Nephron (organoid): ENCODE measurements at regions not wholly inside any gene's neighbourhood (a gene's known extent, or its start where the extent isn't known, plus 50 kb on each side); places are given as distances from the start of the nearest gene placed in this dataset.
A peak's percentile ranks its signal among the peaks of the same experiment; 100 is the strongest.
"Not testable (repeated sequence)": the region's sequence is repeated elsewhere in the genome, so short reads cannot be mapped to it uniquely, and the experiment has no call there.

ENCODE experiments used
- H3K27ac Mint-ChIP-seq, 3 experiments: 2 replicates each; pipeline ENCODE4 v1.8.0; 2020; ENCODE audit warnings: mixed read lengths in 3 of 3, mild to moderate bottlenecking in 2 of 3, moderate library complexity in 1 of 3
- H3K27me3 Mint-ChIP-seq: 2 replicates; pipeline ENCODE4 v1.8.0; 2021; ENCODE audit warnings: low read depth, mild to moderate bottlenecking, moderate library complexity, mixed read lengths
- H3K36me3 Mint-ChIP-seq: 2 replicates; pipeline ENCODE4 v1.8.0; 2020; ENCODE audit warnings: low read depth, mixed read lengths
- H3K4me1 Mint-ChIP-seq: 2 replicates; pipeline ENCODE4 v1.8.0; 2020; ENCODE audit warnings: mixed read lengths
- H3K4me3 Mint-ChIP-seq, 3 experiments: 2 replicates each; pipeline ENCODE4 v1.8.0; 2020; ENCODE audit warnings: mild to moderate bottlenecking in 3 of 3, mixed read lengths in 3 of 3, moderate library complexity in 2 of 3
- H3K9me3 Mint-ChIP-seq: 2 replicates; pipeline ENCODE4 v1.8.0; 2020; ENCODE audit warnings: mixed read lengths
- TF ChIP-seq, protein P1 (sequence below), 3 experiments: fragments of 200-600 bp; sonication (generic); IDR thresholded peaks; one replicate each; pipeline ENCODE4 v1.5.0; 2021; ENCODE audit warnings: antibody characterized with exemption in 3 of 3; ENCODE audit not compliant: unreplicated experiment in 3 of 3

- H3K9me3 Mint-ChIP-seq: peaks cover 5% of the 10 kb centered on the region
- no peak overlapping the region for H3K27ac Mint-ChIP-seq
- H3K27me3 Mint-ChIP-seq: no peaks in the 10 kb centered on the region
- H3K4me3 Mint-ChIP-seq: no peak overlapping the region
- no peaks in the 10 kb centered on the region for H3K36me3 Mint-ChIP-seq
- TF ChIP-seq, protein P1, sequence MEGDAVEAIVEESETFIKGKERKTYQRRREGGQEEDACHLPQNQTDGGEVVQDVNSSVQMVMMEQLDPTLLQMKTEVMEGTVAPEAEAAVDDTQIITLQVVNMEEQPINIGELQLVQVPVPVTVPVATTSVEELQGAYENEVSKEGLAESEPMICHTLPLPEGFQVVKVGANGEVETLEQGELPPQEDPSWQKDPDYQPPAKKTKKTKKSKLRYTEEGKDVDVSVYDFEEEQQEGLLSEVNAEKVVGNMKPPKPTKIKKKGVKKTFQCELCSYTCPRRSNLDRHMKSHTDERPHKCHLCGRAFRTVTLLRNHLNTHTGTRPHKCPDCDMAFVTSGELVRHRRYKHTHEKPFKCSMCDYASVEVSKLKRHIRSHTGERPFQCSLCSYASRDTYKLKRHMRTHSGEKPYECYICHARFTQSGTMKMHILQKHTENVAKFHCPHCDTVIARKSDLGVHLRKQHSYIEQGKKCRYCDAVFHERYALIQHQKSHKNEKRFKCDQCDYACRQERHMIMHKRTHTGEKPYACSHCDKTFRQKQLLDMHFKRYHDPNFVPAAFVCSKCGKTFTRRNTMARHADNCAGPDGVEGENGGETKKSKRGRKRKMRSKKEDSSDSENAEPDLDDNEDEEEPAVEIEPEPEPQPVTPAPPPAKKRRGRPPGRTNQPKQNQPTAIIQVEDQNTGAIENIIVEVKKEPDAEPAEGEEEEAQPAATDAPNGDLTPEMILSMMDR (IDR thresholded peaks at IDR 0.05; ENCODE audit: unreplicated experiment in 3 of 3): no peak
- H3K4me1 Mint-ChIP-seq: no peaks in the 10 kb centered on the region
Observed at GRCh38 chr4:71110499-71110898, 117.0 kb downstream of the DCK start.

- H3K4me3 Mint-ChIP-seq, H3K9me3 Mint-ChIP-seq, H3K4me1 Mint-ChIP-seq, H3K27me3 Mint-ChIP-seq, H3K36me3 Mint-ChIP-seq, H3K27ac Mint-ChIP-seq: not testable (repeated sequence)
Observed at GRCh38 chr4:71111133-71111532, 117.7 kb downstream of the DCK start.

- no peaks in the 10 kb centered on the region for H3K4me1 Mint-ChIP-seq
- TF ChIP-seq, protein P1 (IDR thresholded peaks at IDR 0.05; ENCODE audit: unreplicated experiment in 3 of 3): peak in 1 of 3 experiments; percentile 13
- H3K4me3 Mint-ChIP-seq: no peak overlapping the region
- no peaks in the 10 kb centered on the region for H3K36me3 Mint-ChIP-seq
- H3K9me3 Mint-ChIP-seq: no peaks in the 10 kb centered on the region
- no peak overlapping the region for H3K27ac Mint-ChIP-seq
- H3K27me3 Mint-ChIP-seq: no peaks in the 10 kb centered on the region
Observed at GRCh38 chr4:71113294-71113693, 119.8 kb downstream of the DCK start.

DNA sequence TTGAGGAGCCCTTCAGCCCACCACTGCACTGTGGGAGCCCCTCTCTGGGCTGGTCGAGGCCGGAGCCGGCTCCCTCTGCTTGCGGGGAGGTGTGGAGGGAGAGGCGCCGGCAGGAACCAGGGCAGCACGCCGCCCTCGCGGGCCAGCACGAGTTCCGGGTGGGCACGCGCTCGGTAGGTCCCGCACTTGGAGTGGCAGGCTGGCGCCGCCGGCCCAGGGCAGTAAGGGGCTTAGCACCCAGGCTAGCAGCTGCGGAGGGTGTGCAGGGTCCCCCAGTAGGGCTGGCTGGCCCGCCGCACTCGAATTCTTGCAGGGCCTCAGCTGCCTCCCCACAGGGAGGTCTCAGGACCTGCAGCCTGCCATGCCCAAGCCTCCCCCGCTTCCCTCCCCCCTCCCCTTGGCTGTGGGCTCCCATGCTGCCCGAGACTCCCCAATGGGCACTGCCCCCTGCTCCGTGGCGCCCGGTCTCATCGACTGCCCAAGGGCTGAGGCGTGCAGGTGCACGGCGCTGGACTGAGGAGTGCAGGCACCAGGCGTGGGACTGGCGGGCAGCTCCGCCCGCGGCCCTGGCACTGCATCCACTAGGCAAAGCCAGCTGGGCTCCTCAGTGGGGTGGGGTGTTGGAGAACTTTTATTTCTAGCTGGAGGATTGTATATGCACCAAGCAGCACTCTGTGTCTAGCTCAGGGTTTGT is 127.5 kb downstream of the DCK start:
- peaks cover 3% of the 10 kb centered on the region for H3K27me3 Mint-ChIP-seq
- H3K36me3 Mint-ChIP-seq: no peaks in the 10 kb centered on the region
- no peak overlapping the region for H3K27ac Mint-ChIP-seq
- H3K4me1 Mint-ChIP-seq: no peaks in the 10 kb centered on the region
- no peaks in the 10 kb centered on the region for H3K9me3 Mint-ChIP-seq
- TF ChIP-seq, protein P1 (IDR thresholded peaks at IDR 0.05; ENCODE audit: unreplicated experiment in 3 of 3): no peak
- H3K4me3 Mint-ChIP-seq: no peak overlapping the region

DNA sequence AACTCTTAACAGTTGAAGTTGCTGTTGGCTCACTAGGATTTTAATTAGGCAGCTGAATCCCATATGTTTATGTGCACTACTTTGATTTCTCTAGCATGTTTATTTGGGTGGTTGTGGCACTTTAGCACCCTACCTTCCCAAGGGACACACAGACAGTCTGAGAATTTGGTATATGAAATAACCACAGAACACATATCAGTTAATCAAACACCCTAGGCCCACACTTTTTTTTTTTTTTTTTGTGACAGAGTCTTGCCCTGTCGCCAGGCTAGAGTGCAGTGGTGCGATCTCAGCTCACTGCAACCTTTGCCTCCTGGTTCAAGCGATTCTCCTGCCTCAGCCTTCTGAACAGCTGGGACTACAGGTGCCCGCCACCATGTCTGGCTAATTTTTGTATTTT is 130.5 kb downstream of the DCK start:
- no peaks in the 10 kb centered on the region for H3K9me3 Mint-ChIP-seq
- no peaks in the 10 kb centered on the region for H3K36me3 Mint-ChIP-seq
- no peak overlapping the region for H3K4me3 Mint-ChIP-seq
- no peak overlapping the region for H3K27ac Mint-ChIP-seq
- no peaks in the 10 kb centered on the region for H3K4me1 Mint-ChIP-seq
- TF ChIP-seq, protein P1 (IDR thresholded peaks at IDR 0.05; ENCODE audit: unreplicated experiment in 3 of 3): no peak
- peaks cover 3% of the 10 kb centered on the region for H3K27me3 Mint-ChIP-seq

GRCh38 chr4:71125137-71125536 is 131.7 kb downstream of the DCK start:
- no peaks in the 10 kb centered on the region for H3K9me3 Mint-ChIP-seq
- peaks cover 3% of the 10 kb centered on the region for H3K27me3 Mint-ChIP-seq
- no peak overlapping the region for H3K27ac Mint-ChIP-seq
- no peaks in the 10 kb centered on the region for H3K4me1 Mint-ChIP-seq
- H3K4me3 Mint-ChIP-seq: no peak overlapping the region
- H3K36me3 Mint-ChIP-seq: no peaks in the 10 kb centered on the region
- TF ChIP-seq, protein P1 (IDR thresholded peaks at IDR 0.05; ENCODE audit: unreplicated experiment in 3 of 3): no peak
